ENCODE measurements at regions not wholly inside any gene's neighbourhood (a gene's known extent, or its start where the extent isn't known, plus 50 kb on each side); places are given as distances from the start of the nearest gene placed in this dataset.

GRCh38 chr1:173413271-173413707 lies 63.8 kb upstream of the PRDX6 start:
- TF ChIP-seq CTCF (IDR thresholded peaks at IDR 0.05; ENCODE audit: low read depth, low read length) (no peak), EZH2phosphoT487 (IDR thresholded peaks at IDR 0.05; ENCODE audit: low read depth) (no peak)
